Tibial nerve (tissue), 3 donors: ENCODE measurements at regions not wholly inside any gene's neighbourhood (a gene's known extent, or its start where the extent isn't known, plus 50 kb on each side); places are given as distances from the start of the nearest gene placed in this dataset.

Source experiments
- CTCF ChIP-seq, 5 experiments: fragments of 200-600 bp in 3 of 5; fragments of 450-650 bp in 2 of 5; sonication (generic) in 3 of 5; IDR thresholded peaks; one replicate each; pipeline ENCODE4 v1.5.1; 2016 to 2019; ENCODE audit warnings: antibody characterized with exemption in 5 of 5, mild to moderate bottlenecking in 3 of 5, moderate library complexity in 2 of 5
- POLR2A ChIP-seq, 2 donors: fragments of 450-650 bp; IDR thresholded peaks; one replicate each; pipeline ENCODE4 v1.6.1; 2017; ENCODE audit warnings: antibody characterized with exemption in 2 of 2, mild to moderate bottlenecking in 2 of 2, moderate library complexity in 2 of 2

GRCh38 chr13:31395090-31395489, 195.3 kb downstream of the B3GLCT start:
- TF ChIP-seq POLR2A (IDR thresholded peaks at IDR 0.05) (no peak), CTCF (IDR thresholded peaks at IDR 0.05) (no peak)
